ENCODE measurements at regions not wholly inside any gene's neighbourhood (a gene's known extent, or its start where the extent isn't known, plus 50 kb on each side); places are given as distances from the start of the nearest gene placed in this dataset.

DNA sequence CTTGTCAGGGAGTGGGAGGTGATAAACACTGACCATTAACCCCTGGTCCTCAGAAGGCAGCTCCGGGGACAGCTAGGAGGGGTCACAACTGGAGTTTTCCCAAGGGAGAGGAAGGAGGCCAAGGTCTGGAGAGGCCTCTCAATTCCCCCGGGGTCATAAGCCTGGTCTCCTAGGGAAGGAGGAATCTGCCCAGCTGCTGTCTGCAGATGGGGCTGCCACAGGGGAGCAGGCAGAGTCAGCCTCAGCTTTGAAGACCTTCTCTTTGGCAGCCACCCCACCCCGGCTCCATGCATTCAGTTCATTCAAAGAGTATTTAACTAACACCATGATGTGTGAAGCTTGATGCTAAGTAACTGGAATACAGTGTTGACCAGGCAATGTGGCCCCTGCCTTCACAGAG is 74.6 kb upstream of the HSPA9 start:
- TF ChIP-seq, protein P1, sequence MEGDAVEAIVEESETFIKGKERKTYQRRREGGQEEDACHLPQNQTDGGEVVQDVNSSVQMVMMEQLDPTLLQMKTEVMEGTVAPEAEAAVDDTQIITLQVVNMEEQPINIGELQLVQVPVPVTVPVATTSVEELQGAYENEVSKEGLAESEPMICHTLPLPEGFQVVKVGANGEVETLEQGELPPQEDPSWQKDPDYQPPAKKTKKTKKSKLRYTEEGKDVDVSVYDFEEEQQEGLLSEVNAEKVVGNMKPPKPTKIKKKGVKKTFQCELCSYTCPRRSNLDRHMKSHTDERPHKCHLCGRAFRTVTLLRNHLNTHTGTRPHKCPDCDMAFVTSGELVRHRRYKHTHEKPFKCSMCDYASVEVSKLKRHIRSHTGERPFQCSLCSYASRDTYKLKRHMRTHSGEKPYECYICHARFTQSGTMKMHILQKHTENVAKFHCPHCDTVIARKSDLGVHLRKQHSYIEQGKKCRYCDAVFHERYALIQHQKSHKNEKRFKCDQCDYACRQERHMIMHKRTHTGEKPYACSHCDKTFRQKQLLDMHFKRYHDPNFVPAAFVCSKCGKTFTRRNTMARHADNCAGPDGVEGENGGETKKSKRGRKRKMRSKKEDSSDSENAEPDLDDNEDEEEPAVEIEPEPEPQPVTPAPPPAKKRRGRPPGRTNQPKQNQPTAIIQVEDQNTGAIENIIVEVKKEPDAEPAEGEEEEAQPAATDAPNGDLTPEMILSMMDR (IDR thresholded peaks at IDR 0.05): no peak
- TF ChIP-seq TCF7L2 (IDR thresholded peaks at IDR 0.05; ENCODE audit: low read depth, low read length): no peak
- TF ChIP-seq SIN3A (IDR thresholded peaks at IDR 0.05; ENCODE audit: borderline replicate concordance, insufficient read depth, low read depth, low read length): no peak
- TF ChIP-seq, protein P2, sequence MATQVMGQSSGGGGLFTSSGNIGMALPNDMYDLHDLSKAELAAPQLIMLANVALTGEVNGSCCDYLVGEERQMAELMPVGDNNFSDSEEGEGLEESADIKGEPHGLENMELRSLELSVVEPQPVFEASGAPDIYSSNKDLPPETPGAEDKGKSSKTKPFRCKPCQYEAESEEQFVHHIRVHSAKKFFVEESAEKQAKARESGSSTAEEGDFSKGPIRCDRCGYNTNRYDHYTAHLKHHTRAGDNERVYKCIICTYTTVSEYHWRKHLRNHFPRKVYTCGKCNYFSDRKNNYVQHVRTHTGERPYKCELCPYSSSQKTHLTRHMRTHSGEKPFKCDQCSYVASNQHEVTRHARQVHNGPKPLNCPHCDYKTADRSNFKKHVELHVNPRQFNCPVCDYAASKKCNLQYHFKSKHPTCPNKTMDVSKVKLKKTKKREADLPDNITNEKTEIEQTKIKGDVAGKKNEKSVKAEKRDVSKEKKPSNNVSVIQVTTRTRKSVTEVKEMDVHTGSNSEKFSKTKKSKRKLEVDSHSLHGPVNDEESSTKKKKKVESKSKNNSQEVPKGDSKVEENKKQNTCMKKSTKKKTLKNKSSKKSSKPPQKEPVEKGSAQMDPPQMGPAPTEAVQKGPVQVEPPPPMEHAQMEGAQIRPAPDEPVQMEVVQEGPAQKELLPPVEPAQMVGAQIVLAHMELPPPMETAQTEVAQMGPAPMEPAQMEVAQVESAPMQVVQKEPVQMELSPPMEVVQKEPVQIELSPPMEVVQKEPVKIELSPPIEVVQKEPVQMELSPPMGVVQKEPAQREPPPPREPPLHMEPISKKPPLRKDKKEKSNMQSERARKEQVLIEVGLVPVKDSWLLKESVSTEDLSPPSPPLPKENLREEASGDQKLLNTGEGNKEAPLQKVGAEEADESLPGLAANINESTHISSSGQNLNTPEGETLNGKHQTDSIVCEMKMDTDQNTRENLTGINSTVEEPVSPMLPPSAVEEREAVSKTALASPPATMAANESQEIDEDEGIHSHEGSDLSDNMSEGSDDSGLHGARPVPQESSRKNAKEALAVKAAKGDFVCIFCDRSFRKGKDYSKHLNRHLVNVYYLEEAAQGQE (IDR thresholded peaks at IDR 0.05; ENCODE audit: insufficient read depth in 1 of 2, low read depth in 2 of 2, low read length in 1 of 2): no peak
- TF ChIP-seq POLR2AphosphoS5 (IDR thresholded peaks at IDR 0.05; ENCODE audit: low read depth, low read length): no peak
